ENCODE measurements at regions not wholly inside any gene's neighbourhood (a gene's known extent, or its start where the extent isn't known, plus 50 kb on each side); places are given as distances from the start of the nearest gene placed in this dataset.

DNA sequence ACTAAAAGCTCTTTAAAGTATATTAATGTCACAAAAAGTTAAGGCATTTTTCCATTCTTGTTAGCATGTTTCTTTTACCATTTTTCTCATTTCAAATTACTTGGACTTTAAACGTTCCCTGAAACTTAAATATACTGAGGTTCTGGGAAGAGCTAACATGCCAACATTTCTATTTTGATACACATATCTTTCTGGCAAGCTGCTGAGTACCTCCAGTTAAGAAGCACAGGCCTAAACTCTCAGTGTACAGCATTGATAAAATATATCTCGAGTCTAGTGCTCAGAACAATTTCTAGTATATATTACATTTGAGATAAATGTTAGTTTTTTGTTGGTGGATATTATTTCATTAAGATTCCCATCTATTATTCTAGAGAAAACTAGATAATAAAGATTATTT is 612.9 kb upstream of the KCND2 start:
- TF ChIP-seq, protein P1, sequence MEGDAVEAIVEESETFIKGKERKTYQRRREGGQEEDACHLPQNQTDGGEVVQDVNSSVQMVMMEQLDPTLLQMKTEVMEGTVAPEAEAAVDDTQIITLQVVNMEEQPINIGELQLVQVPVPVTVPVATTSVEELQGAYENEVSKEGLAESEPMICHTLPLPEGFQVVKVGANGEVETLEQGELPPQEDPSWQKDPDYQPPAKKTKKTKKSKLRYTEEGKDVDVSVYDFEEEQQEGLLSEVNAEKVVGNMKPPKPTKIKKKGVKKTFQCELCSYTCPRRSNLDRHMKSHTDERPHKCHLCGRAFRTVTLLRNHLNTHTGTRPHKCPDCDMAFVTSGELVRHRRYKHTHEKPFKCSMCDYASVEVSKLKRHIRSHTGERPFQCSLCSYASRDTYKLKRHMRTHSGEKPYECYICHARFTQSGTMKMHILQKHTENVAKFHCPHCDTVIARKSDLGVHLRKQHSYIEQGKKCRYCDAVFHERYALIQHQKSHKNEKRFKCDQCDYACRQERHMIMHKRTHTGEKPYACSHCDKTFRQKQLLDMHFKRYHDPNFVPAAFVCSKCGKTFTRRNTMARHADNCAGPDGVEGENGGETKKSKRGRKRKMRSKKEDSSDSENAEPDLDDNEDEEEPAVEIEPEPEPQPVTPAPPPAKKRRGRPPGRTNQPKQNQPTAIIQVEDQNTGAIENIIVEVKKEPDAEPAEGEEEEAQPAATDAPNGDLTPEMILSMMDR (optimal IDR thresholded peaks at IDR 0.05 in 1 of 3, IDR thresholded peaks at IDR 0.05 in 1 of 3, conservative IDR thresholded peaks at IDR 0.05 in 1 of 3; ENCODE audit: extremely low read depth in 1 of 3, insufficient read depth in 2 of 3, low read length in 3 of 3), result no peak
- no peak for TF ChIP-seq EZH2 (IDR thresholded peaks at IDR 0.05; ENCODE audit: low read length)

Data from keratinocyte (primary cell).